ENCODE measurements at regions not wholly inside any gene's neighbourhood (a gene's known extent, or its start where the extent isn't known, plus 50 kb on each side); places are given as distances from the start of the nearest gene placed in this dataset.

DNA sequence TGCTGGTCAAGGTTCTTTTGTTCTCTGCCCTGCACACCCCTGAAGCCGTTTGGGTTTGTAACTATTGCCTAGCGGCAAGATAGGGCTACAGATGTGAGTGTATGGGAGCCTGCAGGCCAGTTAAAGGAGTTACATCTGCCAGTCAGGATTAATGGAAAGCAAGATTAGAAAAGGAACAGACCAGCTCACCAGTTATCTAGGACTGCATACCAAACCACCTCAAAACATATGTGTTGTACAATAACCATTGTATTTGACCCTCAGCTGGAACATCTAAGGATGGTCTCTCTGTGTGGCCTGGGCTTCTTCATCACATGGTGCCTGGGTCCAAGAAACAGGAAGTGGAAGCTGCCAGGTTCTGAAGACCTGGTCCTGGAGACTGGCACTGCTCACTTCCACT lies 52.5 kb upstream of the FBXO28 start:
- H3K4me3 ChIP-seq (ENCODE audit: low read depth, low read length), result no peak overlapping the region
- H3K9me3 ChIP-seq (ENCODE audit: severe bottlenecking), result no peaks in the 10 kb centered on the region
- H3K27me3 ChIP-seq (ENCODE audit: insufficient read depth, low read depth, severe bottlenecking), result no peaks in the 10 kb centered on the region
- no peak overlapping the region for H3K27ac ChIP-seq
- no peaks in the 10 kb centered on the region for H3K36me3 ChIP-seq
- DNase-seq, result no peak
- TF ChIP-seq, protein P1, sequence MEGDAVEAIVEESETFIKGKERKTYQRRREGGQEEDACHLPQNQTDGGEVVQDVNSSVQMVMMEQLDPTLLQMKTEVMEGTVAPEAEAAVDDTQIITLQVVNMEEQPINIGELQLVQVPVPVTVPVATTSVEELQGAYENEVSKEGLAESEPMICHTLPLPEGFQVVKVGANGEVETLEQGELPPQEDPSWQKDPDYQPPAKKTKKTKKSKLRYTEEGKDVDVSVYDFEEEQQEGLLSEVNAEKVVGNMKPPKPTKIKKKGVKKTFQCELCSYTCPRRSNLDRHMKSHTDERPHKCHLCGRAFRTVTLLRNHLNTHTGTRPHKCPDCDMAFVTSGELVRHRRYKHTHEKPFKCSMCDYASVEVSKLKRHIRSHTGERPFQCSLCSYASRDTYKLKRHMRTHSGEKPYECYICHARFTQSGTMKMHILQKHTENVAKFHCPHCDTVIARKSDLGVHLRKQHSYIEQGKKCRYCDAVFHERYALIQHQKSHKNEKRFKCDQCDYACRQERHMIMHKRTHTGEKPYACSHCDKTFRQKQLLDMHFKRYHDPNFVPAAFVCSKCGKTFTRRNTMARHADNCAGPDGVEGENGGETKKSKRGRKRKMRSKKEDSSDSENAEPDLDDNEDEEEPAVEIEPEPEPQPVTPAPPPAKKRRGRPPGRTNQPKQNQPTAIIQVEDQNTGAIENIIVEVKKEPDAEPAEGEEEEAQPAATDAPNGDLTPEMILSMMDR (IDR thresholded peaks at IDR 0.05; ENCODE audit: low read depth, low read length), result no peak

DNA sequence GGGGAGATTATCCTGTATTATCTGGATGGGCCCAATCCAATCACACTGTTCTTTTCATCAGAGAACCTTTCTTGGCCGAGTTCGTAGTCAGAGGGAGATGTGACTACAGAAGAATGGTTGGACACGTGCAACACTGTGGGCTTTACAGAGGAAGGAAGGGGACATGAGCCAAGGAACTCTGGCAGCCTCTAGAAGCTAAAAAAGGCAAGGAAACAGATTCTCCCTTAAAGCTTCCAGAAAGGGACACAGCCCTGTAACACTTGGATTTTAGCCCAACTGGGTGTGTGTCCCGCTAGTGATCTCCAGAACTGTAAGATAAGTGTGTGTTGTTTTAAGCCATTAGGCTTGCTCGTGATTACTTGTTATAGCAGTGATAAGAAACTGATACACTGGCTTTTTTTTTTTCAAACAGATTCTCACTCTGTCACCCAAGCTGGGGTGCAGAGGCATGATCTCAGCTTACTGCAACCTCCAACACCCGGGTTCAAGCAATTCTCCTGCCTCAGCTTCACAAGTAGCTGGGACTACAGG lies 53.9 kb upstream of the FBXO28 start:
- Histone ChIP-seq H3K27me3 (ENCODE audit: insufficient read depth, low read depth, severe bottlenecking) (no peaks in the 10 kb centered on the region), H3K36me3 (no peaks in the 10 kb centered on the region), H3K4me3 (ENCODE audit: low read depth, low read length) (no peak overlapping the region), H3K27ac (no peak overlapping the region), H3K9me3 (ENCODE audit: severe bottlenecking) (no peaks in the 10 kb centered on the region)
- DNase-seq, result no peak
- TF ChIP-seq, protein P1 (IDR thresholded peaks at IDR 0.05; ENCODE audit: low read depth, low read length), result no peak

DNA sequence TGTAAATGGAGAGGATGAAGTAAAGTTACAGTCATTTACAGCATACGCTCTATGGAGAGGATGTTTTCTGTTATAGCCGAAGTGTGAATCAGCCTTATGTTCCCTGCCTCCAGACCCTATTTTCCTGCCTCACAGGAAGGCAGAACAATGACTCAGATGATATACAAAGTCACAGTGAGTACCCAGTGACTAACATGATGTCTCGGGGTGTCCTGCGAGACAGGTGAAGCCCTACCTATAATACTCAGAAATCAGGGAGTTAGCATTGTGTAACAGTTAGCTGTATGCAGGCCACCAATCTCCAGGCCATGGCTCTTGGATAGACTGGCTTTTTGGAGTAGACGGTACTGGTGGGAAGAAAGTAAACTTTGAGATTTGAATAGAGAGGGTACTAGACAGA lies 55.6 kb upstream of the FBXO28 start:
- Histone ChIP-seq H3K4me3 (ENCODE audit: low read depth, low read length) (no peak overlapping the region), H3K9me3 (ENCODE audit: severe bottlenecking) (no peaks in the 10 kb centered on the region), H3K36me3 (no peaks in the 10 kb centered on the region), H3K27ac (no peak overlapping the region), H3K27me3 (ENCODE audit: insufficient read depth, low read depth, severe bottlenecking) (no peaks in the 10 kb centered on the region)
- TF ChIP-seq, protein P1 (IDR thresholded peaks at IDR 0.05; ENCODE audit: low read depth, low read length), result no peak
- no peak for DNase-seq

DNA sequence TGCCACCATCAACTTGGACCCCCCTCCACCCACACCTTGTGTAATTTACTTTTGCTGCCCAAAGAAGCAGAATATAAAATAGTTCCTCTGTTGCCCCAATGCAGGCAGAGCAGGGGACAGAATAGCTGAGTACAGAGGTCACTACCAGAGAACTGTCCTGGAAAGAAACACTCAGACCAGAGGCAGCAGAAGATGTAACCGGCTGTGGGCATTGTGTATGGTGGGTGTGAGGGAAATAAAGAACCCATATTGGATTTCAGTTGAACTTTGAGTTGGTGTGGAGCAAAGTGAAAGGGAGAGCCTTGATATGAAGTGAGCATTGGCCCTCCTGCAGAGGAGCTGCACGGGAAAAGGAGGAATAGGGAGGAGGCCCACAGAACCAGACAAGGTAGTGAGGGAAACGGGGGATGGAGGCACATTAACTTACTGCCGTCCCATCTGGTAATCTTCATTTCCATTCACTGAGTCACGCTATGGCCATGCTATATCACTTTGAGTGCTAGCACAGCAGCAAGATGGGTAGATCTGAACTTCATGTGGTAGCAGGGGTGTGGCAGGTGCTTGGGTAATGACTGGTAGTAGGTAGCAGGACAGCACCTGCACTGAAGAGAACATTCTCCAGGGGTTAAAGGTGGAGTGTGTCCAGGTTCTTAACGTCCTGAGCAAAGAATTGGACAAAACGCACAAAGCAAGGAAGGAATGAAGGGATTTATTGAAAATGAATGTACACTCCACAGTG lies 56.3 kb upstream of the FBXO28 start:
- H3K9me3 ChIP-seq (ENCODE audit: severe bottlenecking), result no peaks in the 10 kb centered on the region
- H3K27me3 ChIP-seq (ENCODE audit: insufficient read depth, low read depth, severe bottlenecking), result no peaks in the 10 kb centered on the region
- TF ChIP-seq, protein P1 (IDR thresholded peaks at IDR 0.05; ENCODE audit: low read depth, low read length), result no peak
- DNase-seq, result no peak
- no peaks in the 10 kb centered on the region for H3K36me3 ChIP-seq
- H3K4me3 ChIP-seq (ENCODE audit: low read depth, low read length), result no peak overlapping the region
- no peak overlapping the region for H3K27ac ChIP-seq

DNA sequence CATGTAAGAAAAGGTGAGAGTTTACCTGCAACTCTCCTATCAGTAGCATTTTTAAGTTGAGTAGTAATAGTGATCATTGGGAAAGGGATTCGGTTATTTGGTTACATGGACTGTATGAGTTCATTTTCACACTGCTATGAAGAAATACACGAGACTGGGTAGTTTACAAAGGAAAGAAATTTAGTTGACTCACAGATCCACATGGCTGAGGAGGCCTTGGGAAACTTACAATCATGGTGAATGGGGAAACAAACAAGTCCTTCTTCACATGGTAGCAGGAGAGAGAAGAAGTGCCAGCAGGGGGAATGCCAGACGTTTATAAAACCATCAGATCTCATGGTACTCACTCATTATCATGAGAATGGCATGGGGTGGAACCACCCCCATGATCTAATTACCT lies 59.3 kb upstream of the FBXO28 start:
- TF ChIP-seq, protein P1 (IDR thresholded peaks at IDR 0.05; ENCODE audit: low read depth, low read length), result no peak
- no peaks in the 10 kb centered on the region for H3K9me3 ChIP-seq (ENCODE audit: severe bottlenecking)
- no peaks in the 10 kb centered on the region for H3K27me3 ChIP-seq (ENCODE audit: insufficient read depth, low read depth, severe bottlenecking)
- no peak overlapping the region for H3K27ac ChIP-seq
- H3K4me3 ChIP-seq (ENCODE audit: low read depth, low read length), result no peak overlapping the region
- no peaks in the 10 kb centered on the region for H3K36me3 ChIP-seq
- DNase-seq, result no peak

DNA sequence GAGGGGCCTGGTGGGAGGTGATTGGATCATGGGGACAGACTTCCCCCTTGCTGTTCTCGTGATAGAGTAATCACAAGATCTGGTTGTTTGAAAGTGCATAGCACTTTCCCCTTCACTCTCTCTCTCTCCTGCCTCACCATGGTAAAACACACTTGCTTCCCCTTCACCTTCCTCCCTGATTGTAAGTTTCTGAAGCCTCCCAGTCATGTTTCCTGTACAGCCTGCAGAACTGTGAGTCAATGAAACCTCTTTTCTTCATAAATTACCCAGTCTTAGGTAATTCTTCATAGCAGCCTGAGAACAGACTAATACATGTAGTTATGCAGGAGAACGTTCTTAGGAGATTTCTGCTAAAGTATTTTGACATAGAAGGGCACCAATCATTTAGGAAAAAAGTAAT lies 59.9 kb upstream of the FBXO28 start:
- H3K27ac ChIP-seq, result no peak overlapping the region
- no peaks in the 10 kb centered on the region for H3K36me3 ChIP-seq
- no peak for DNase-seq
- H3K4me3 ChIP-seq (ENCODE audit: low read depth, low read length), result no peak overlapping the region
- H3K27me3 ChIP-seq (ENCODE audit: insufficient read depth, low read depth, severe bottlenecking), result no peaks in the 10 kb centered on the region
- no peaks in the 10 kb centered on the region for H3K9me3 ChIP-seq (ENCODE audit: severe bottlenecking)
- TF ChIP-seq, protein P1 (IDR thresholded peaks at IDR 0.05; ENCODE audit: low read depth, low read length), result no peak
